IMR-90 (cell line): ENCODE measurements at regions not wholly inside any gene's neighbourhood (a gene's known extent, or its start where the extent isn't known, plus 50 kb on each side); places are given as distances from the start of the nearest gene placed in this dataset.

ENCODE experiments used
- ATAC-seq: fragments of 200-7000 bp; cut with Tn5 transposase; 2 replicates; pipeline ENCODE4 v1.9.1; 2020; ENCODE audit warnings: low read depth, mild to moderate bottlenecking, moderate library complexity
- BruUV-seq: library from RNA; stranded (reverse); fragments of 400-500 nt; replicated peaks from 2 replicates; lab custom pipeline; 2021; lab: Mats Ljungman, UMichigan
- CTCF ChIA-PET: fragments of 300-600 bp; formaldehyde crosslinking; extraction: SDS; loops from one replicate; lab custom pipeline; 2021; ENCODE audit warnings: antibody characterized with exemption; lab: Yijun Ruan, JAX
- POLR2A ChIA-PET: fragments of 300-600 bp; sonication (Branson Sonifier 250); formaldehyde crosslinking; loops from one replicate; lab custom pipeline; 2022; ENCODE audit warnings: antibody characterized with exemption; ENCODE audit not compliant: unreplicated experiment; lab: Charles Lee
- DNase-seq: peaks from one replicate; pipeline ENCODE4 v3.0.0; 2013
- H2AFZ ChIP-seq: replicated peaks from 2 replicates; pipeline ENCODE3; 2013; ENCODE audit warnings: low read length, mild to moderate bottlenecking; ENCODE audit not compliant: poor library complexity
- H2AK5ac ChIP-seq: 2 replicates; pipeline ENCODE4 v1.6.1; 2013; ENCODE audit warnings: low read depth, low read length, inconsistent platforms
- H2AK9ac ChIP-seq: replicated peaks from 2 replicates; pipeline ENCODE3; 2013; ENCODE audit warnings: mild to moderate bottlenecking, low read depth, low read length, moderate library complexity; ENCODE audit not compliant: poor library complexity
- H2BK120ac ChIP-seq: 2 replicates; pipeline ENCODE4 v1.6.1; 2013; ENCODE audit warnings: low read depth, low read length, inconsistent platforms
- H2BK15ac ChIP-seq: 3 replicates; pipeline ENCODE4 v1.6.1; 2013; ENCODE audit warnings: low read depth, low read length, inconsistent platforms
- H2BK20ac ChIP-seq: 2 replicates; pipeline ENCODE4 v1.6.1; 2013; ENCODE audit warnings: low read depth, mild to moderate bottlenecking, inconsistent platforms, low read length, moderate library complexity
- H2BK5ac ChIP-seq: 2 replicates; pipeline ENCODE4 v1.6.1; 2013; ENCODE audit warnings: mild to moderate bottlenecking, low read depth, low read length, inconsistent platforms; ENCODE audit not compliant: poor library complexity, severe bottlenecking
- H3K14ac ChIP-seq: replicated peaks from 2 replicates; pipeline ENCODE4 v1.6.1; 2013; ENCODE audit warnings: low read depth, low read length, inconsistent platforms
- H3K18ac ChIP-seq: 2 replicates; pipeline ENCODE4 v1.6.1; 2013; ENCODE audit warnings: low read depth, low read length, control low read depth
- H3K23ac ChIP-seq: 2 replicates; pipeline ENCODE4 v1.6.1; 2013; ENCODE audit warnings: low read depth, low read length, inconsistent platforms
- H3K27ac ChIP-seq: 2 replicates; pipeline ENCODE4 v1.5.1; 2013; ENCODE audit warnings: mild to moderate bottlenecking, control low read depth, low read length; ENCODE audit not compliant: insufficient read depth
- H3K27me3 ChIP-seq: 2 replicates; pipeline ENCODE4 v1.6.1; 2013; ENCODE audit warnings: low read length; ENCODE audit not compliant: control insufficient read depth, insufficient read depth
- H3K36me3 ChIP-seq: 2 replicates; pipeline ENCODE4 v1.6.1; 2013; ENCODE audit warnings: low read length, mixed read lengths; ENCODE audit not compliant: control insufficient read depth, insufficient read depth
- H3K4ac ChIP-seq: 2 replicates; pipeline ENCODE4 v1.6.1; 2013; ENCODE audit warnings: low read depth, low read length, inconsistent platforms
- H3K4me1 ChIP-seq: 2 replicates; pipeline ENCODE4 v1.6.1; 2013; ENCODE audit warnings: low read length, mixed read lengths; ENCODE audit not compliant: control insufficient read depth, insufficient read depth
- H3K4me2 ChIP-seq: 2 replicates; pipeline ENCODE4 v1.6.1; 2013; ENCODE audit warnings: low read depth, mild to moderate bottlenecking, control low read depth, low read length, moderate library complexity
- H3K4me3 ChIP-seq: 2 replicates; pipeline ENCODE4 v1.5.1; 2013; ENCODE audit warnings: low read depth, mild to moderate bottlenecking, control low read depth, low read length, moderate library complexity; ENCODE audit not compliant: insufficient read depth
- H3K56ac ChIP-seq: 2 replicates; pipeline ENCODE4 v1.6.1; 2013; ENCODE audit warnings: low read length, inconsistent platforms; ENCODE audit not compliant: insufficient read depth; ENCODE audit errors: extremely low read depth
- H3K79me1 ChIP-seq, 2 experiments: 2 replicates each; pipeline ENCODE4 v1.6.1; 2013; ENCODE audit warnings: low read length in 2 of 2, inconsistent platforms in 1 of 2, low read depth in 1 of 2
- H3K9ac ChIP-seq: 2 replicates; pipeline ENCODE4 v1.6.1; 2013; ENCODE audit warnings: low read depth, low read length, control low read depth
- H3K9me1 ChIP-seq: 2 replicates; pipeline ENCODE4 v1.6.1; 2013; ENCODE audit warnings: low read length, inconsistent platforms; ENCODE audit not compliant: insufficient read depth
- H3K9me3 ChIP-seq: 2 replicates; pipeline ENCODE4 v1.6.1; 2013; ENCODE audit warnings: low read length; ENCODE audit not compliant: control insufficient read depth, insufficient read depth
- H4K20me1 ChIP-seq: 2 replicates; pipeline ENCODE4 v1.6.1; 2013; ENCODE audit warnings: low read length, inconsistent platforms; ENCODE audit not compliant: insufficient read depth
- H4K5ac ChIP-seq: 2 replicates; pipeline ENCODE4 v1.6.1; 2013; ENCODE audit warnings: mild to moderate bottlenecking, low read depth, low read length, control low read depth
- H4K8ac ChIP-seq, 2 experiments: 2 replicates each; pipeline ENCODE4 v1.6.1; 2013; ENCODE audit warnings: low read depth in 2 of 2, low read length in 2 of 2, control low read depth in 1 of 2, inconsistent platforms in 1 of 2
- H4K91ac ChIP-seq: 2 replicates; pipeline ENCODE4 v1.6.1; 2013; ENCODE audit warnings: low read depth, low read length, inconsistent platforms; ENCODE audit not compliant: insufficient read depth
- CEBPB ChIP-seq: IDR thresholded peaks from 2 replicates; pipeline ENCODE4 v1.6.1; 2012; ENCODE audit warnings: low read depth, low read length, improper control_type of control experiment
- CTCF ChIP-seq: conservative IDR thresholded peaks from 2 replicates; pipeline ENCODE4 v1.5.1; 2012; ENCODE audit warnings: mild to moderate bottlenecking, low read depth, low read length, improper control_type of control experiment
- FOS ChIP-seq: fragments of 150-350 bp; IDR thresholded peaks from 2 replicates; pipeline ENCODE4 v1.6.1; 2016; ENCODE audit warnings: low read depth, low read length
- MAFK ChIP-seq: IDR thresholded peaks from 2 replicates; pipeline ENCODE4 v1.6.1; 2012; ENCODE audit warnings: low read depth, low read length, improper control_type of control experiment
- NFE2L2 ChIP-seq: fragments of 150-350 bp; IDR thresholded peaks from 2 replicates; pipeline ENCODE4 v1.6.1; 2016; ENCODE audit warnings: low read depth, mild to moderate bottlenecking, low read length
- POLR2A ChIP-seq: IDR thresholded peaks from 2 replicates; pipeline ENCODE4 v1.6.1; 2012; ENCODE audit warnings: mild to moderate bottlenecking, low read depth, low read length
- RCOR1 ChIP-seq: IDR thresholded peaks from 2 replicates; pipeline ENCODE4 v1.6.1; 2012; ENCODE audit warnings: mild to moderate bottlenecking, low read length, improper control_type of control experiment; ENCODE audit not compliant: insufficient replicate concordance
- WGBS, 2 experiments: methylation state at CpG; one replicate each; pipeline versions ENCODE4 v1.1.5 to v1.1.7; 2013; ENCODE audit warnings: missing lambda C conversion rate in 2 of 2; ENCODE audit not compliant: insufficient read length in 1 of 2; ENCODE audit errors: extremely low coverage in 2 of 2; 5-methylcytosine and 5-hydroxymethylcytosine counted together
- dilution Hi-C: fragments of 300-500 bp; cut with HindIII; formaldehyde crosslinking; loops from one replicate; pipeline ENCODE4 v1.14.3; 2018; ENCODE audit warnings: low sequenced_read_pairs; ENCODE audit not compliant: unreplicated experiment
- in situ Hi-C: fragments of 300-500 bp; cut with MboI; formaldehyde crosslinking; loops from 3 replicates; pipeline ENCODE4 v1.14.3; 2019; ENCODE audit warnings: low sequenced_read_pairs, inconsistent platforms, mixed read lengths
- intact Hi-C: fragments of 100-400 bp; cut with micrococcal nuclease; formaldehyde crosslinking; loops from 2 replicates; pipeline ENCODE4 v1.10.0; 2022

DNA sequence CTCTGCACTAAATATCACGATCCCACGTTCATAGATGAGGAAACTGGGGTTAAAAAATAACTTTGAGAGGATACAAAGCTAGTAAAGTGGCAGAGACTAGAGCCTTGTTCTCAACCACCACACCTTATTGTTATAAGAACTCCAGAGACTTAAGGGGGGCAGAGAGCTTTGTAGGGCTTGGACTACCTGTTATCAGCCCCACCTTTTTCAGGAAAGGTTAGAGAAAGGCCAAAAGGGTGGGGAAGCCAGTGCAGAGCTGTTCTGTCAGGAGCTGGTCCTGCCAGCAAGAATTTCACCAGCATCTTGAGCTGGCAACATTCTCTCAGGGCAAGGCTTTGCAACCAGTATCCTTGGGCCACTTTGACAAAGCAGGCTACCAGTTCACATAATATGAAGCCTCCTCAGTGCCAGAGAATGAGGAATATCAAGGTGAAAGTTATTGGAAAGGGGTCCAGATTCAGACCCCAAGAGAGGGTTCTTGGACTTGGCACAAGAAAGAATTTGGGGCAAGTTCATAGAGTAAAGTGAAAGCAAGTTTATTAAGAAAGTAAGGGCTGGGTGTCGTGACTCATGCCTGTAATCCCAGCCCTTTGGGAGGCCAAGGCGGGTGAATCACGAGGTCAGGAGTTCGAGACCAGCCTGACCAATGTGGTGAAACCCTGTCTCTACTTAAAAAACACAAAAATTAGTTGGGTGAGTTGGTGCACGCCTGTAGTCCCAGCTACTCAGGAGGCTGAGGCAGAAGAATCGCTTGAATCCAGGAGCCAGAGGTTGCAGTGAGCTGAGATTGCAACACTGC lies 66.2 kb upstream of the CLINT1 start:
- no peak overlapping the region for H2AK5ac ChIP-seq
- H2BK5ac ChIP-seq, result no peak overlapping the region
- no peak overlapping the region for H2AFZ ChIP-seq
- no peaks in the 10 kb centered on the region for H4K20me1 ChIP-seq
- no peak overlapping the region for H3K27ac ChIP-seq
- no peak overlapping the region for H3K23ac ChIP-seq
- H3K9me1 ChIP-seq, result no peaks in the 10 kb centered on the region
- H3K4me1 ChIP-seq, result no peaks in the 10 kb centered on the region
- TF ChIP-seq CTCF (no peak), MAFK (no peak), FOS (no peak), RCOR1 (no peak), NFE2L2 (no peak), CEBPB (no peak), POLR2A (no peak)
- no peak overlapping the region for H3K4me2 ChIP-seq
- no peak overlapping the region for H2BK15ac ChIP-seq
- H3K36me3 ChIP-seq, result no peaks in the 10 kb centered on the region
- H3K4ac ChIP-seq, result no peak overlapping the region
- no peak overlapping the region for H3K14ac ChIP-seq
- H4K8ac ChIP-seq, result no peak overlapping the region
- no CpG with 5 or more reads among the region's 8 CpGs for WGBS, 2 experiments
- no peak overlapping the region for H2BK120ac ChIP-seq
- H3K9ac ChIP-seq, result no peak overlapping the region
- H3K79me1 ChIP-seq, result no peaks in the 10 kb centered on the region
- H2BK20ac ChIP-seq, result no peak overlapping the region
- no peak overlapping the region for H3K56ac ChIP-seq
- dilution Hi-C loops, result no loop called here
- POLR2A ChIA-PET, result no interaction called here
- ATAC-seq (no peak), DNase-seq (no peak)
- intact Hi-C loops, result no loop called here
- in situ Hi-C loops, result no loop called here
- H2AK9ac ChIP-seq, result no peak overlapping the region
- no peak overlapping the region for H3K4me3 ChIP-seq
- H4K5ac ChIP-seq, result no peak overlapping the region
- peaks cover 2% of the 10 kb centered on the region for H3K27me3 ChIP-seq
- H3K18ac ChIP-seq, result no peak overlapping the region
- BruUV-seq, result no TSS peak
- no peak overlapping the region for H4K91ac ChIP-seq
- CTCF ChIA-PET, result interaction anchor here (1.0 kb wide), 1 partner anchor 24 kb away, joined by 3 read pairs; no protein-coding TSS in a partner anchor
- H3K9me3 ChIP-seq, result no peaks in the 10 kb centered on the region
